ENCODE measurements at regions not wholly inside any gene's neighbourhood (a gene's known extent, or its start where the extent isn't known, plus 50 kb on each side); places are given as distances from the start of the nearest gene placed in this dataset.
"Not testable (repeated sequence)": the region's sequence is repeated elsewhere in the genome, so short reads cannot be mapped to it uniquely, and the experiment has no call there.

- Histone ChIP-seq H3K4me1 (ENCODE audit: insufficient read depth, low read length) (no peaks in the 10 kb centered on the region), H3K36me3 (ENCODE audit: insufficient read depth, low read length) (no peaks in the 10 kb centered on the region), H3K9ac (ENCODE audit: low read depth, low read length) (no peak overlapping the region), H3K9me3 (ENCODE audit: control insufficient read depth, insufficient read depth, low read length) (no peaks in the 10 kb centered on the region)
Observed at GRCh38 chrX:138788771-138789170, 77.3 kb upstream of the FGF13 start.

GRCh38 chrX:138778576-138778909 lies 67.0 kb upstream of the FGF13 start:
- H3K4me1 ChIP-seq (ENCODE audit: insufficient read depth, low read length); H3K9me3 ChIP-seq (ENCODE audit: control insufficient read depth, insufficient read depth, low read length); H3K36me3 ChIP-seq (ENCODE audit: insufficient read depth, low read length): not testable (repeated sequence)
- H3K9ac ChIP-seq (ENCODE audit: low read depth, low read length): peak overlapping the region; percentile 56

- peak overlapping the region; percentile 56 for H3K9ac ChIP-seq (ENCODE audit: low read depth, low read length)
- not testable (repeated sequence) for H3K36me3 ChIP-seq (ENCODE audit: insufficient read depth, low read length)
Observed at GRCh38 chrX:138777908-138778575, 66.5 kb upstream of the FGF13 start.

GRCh38 chrX:138777230-138777629 lies 65.7 kb upstream of the FGF13 start:
- no peak overlapping the region for H3K9ac ChIP-seq (ENCODE audit: low read depth, low read length)
- H3K36me3 ChIP-seq (ENCODE audit: insufficient read depth, low read length): no peaks in the 10 kb centered on the region
- no peaks in the 10 kb centered on the region for H3K4me1 ChIP-seq (ENCODE audit: insufficient read depth, low read length)
- no peaks in the 10 kb centered on the region for H3K9me3 ChIP-seq (ENCODE audit: control insufficient read depth, insufficient read depth, low read length)

More at GRCh38 chrX:138777908-138778575, 66.5 kb upstream of the FGF13 start:
- H3K9me3 ChIP-seq (ENCODE audit: control insufficient read depth, insufficient read depth, low read length); H3K4me1 ChIP-seq (ENCODE audit: insufficient read depth, low read length): not testable (repeated sequence)

DNA sequence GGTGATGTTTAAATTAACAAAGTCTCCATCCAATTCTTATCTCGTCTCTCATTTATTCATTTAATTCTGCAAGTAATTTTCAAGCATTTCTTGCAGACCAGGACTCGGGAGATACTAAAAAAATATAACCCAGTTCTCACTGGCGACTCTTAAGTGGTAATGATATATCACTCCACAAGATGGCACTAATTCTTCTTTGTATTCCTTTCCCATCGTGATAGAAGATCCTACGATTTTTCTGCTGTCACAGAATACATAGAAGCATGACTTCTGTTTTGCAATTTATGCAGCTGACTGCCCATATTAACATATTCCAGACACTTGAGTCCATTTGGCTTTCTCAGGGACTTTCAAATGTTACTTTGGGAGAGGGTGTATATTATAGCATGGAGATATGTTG lies 64.0 kb upstream of the FGF13 start:
- peaks cover 6% of the 10 kb centered on the region for H3K4me1 ChIP-seq (ENCODE audit: insufficient read depth, low read length)
- no peaks in the 10 kb centered on the region for H3K9me3 ChIP-seq (ENCODE audit: control insufficient read depth, insufficient read depth, low read length)

DNA sequence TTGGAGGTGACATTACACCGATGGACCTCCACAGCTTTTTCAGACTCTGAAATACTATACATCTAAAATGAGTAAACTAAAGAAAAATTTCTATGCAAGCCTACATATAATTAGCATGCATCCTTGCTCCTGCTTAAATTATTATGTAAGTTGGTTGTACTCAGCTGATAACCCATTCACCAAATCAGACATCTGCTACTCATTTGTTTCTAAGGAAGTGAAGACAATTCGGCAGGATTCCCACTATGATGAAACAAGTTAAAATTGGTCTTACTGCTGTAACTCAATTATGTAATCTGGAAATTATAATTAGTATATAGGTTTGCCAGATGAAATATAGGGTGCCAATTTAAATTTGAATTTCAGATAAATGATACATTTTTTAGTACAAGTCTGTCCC lies 59.5 kb upstream of the FGF13 start:
- H3K4me1 ChIP-seq (ENCODE audit: insufficient read depth, low read length): peaks cover 12% of the 10 kb centered on the region
- no peaks in the 10 kb centered on the region for H3K9me3 ChIP-seq (ENCODE audit: control insufficient read depth, insufficient read depth, low read length)
- no peak overlapping the region for H3K9ac ChIP-seq (ENCODE audit: low read depth, low read length)
- H3K36me3 ChIP-seq (ENCODE audit: insufficient read depth, low read length): no peaks in the 10 kb centered on the region

More for the DNA sequence above, 64.0 kb upstream of the FGF13 start:
- Histone ChIP-seq H3K9ac (ENCODE audit: low read depth, low read length) (no peak overlapping the region), H3K36me3 (ENCODE audit: insufficient read depth, low read length) (no peaks in the 10 kb centered on the region)

DNA sequence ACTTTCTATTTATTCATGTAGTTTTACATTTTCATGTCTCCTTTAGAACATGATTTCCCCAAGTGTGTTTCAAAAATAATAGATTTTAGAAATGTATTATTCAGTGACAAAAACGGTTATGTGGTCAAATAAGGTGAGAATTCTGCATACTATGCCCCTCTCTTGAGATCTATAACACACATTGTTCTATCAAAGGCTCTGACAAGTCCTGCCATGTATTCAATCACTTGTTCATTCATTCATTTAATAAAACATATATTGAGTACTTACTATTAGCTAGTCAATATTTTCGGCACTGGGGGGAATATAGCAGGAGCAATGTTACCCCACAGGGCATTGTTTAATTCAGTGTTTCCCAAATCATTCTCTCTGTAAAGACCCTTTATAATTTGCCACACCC lies 58.4 kb upstream of the FGF13 start:
- Histone ChIP-seq H3K9me3 (ENCODE audit: control insufficient read depth, insufficient read depth, low read length) (no peaks in the 10 kb centered on the region), H3K36me3 (ENCODE audit: insufficient read depth, low read length) (no peaks in the 10 kb centered on the region), H3K9ac (ENCODE audit: low read depth, low read length) (no peak overlapping the region)

DNA sequence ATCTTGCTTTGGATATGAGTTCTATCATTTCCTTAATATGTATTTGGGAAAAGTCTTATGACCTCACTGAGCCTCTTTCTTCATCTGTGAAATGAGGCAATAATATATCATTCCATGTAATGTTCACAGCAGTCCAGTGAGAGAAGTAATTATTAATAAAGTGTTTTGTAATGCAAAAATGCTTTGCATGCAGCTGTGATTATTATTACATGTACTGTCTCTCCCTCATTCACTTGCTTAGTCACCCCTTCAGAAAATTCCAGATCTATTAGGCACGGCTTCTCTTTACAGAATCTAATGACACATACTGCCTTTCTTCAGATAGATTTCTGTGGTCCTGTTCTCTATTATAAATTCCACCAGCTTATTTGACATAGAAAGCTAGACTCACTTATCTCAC lies 53.5 kb upstream of the FGF13 start:
- peaks cover 7% of the 10 kb centered on the region for H3K4me1 ChIP-seq (ENCODE audit: insufficient read depth, low read length)
- H3K36me3 ChIP-seq (ENCODE audit: insufficient read depth, low read length): no peaks in the 10 kb centered on the region
- H3K9ac ChIP-seq (ENCODE audit: low read depth, low read length): no peak overlapping the region
- no peaks in the 10 kb centered on the region for H3K9me3 ChIP-seq (ENCODE audit: control insufficient read depth, insufficient read depth, low read length)

More for the DNA sequence above, 58.4 kb upstream of the FGF13 start:
- H3K4me1 ChIP-seq (ENCODE audit: insufficient read depth, low read length): peaks cover 12% of the 10 kb centered on the region

DNA sequence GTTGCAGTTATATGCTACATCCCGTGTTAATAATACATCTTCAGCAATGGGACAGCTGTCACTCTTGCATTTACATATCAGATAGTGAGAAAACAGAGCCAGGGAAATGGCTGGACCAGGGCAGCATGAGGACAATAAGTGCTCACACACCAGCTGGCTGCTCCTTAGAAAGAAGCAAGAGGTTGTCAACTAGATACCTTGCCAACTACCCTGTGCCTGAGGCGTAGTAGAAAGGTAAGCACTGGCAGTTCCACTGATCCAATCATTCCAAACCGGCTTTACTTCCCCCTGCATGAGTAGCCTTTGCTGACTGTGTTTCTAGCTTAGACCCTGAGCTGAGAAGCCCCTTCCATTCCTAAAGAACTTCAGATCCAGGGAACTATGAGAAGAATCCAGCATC lies 52.2 kb upstream of the FGF13 start:
- no peaks in the 10 kb centered on the region for H3K36me3 ChIP-seq (ENCODE audit: insufficient read depth, low read length)
- no peaks in the 10 kb centered on the region for H3K9me3 ChIP-seq (ENCODE audit: control insufficient read depth, insufficient read depth, low read length)
- H3K9ac ChIP-seq (ENCODE audit: low read depth, low read length): no peak overlapping the region
- H3K4me1 ChIP-seq (ENCODE audit: insufficient read depth, low read length): peaks cover 15% of the 10 kb centered on the region

DNA sequence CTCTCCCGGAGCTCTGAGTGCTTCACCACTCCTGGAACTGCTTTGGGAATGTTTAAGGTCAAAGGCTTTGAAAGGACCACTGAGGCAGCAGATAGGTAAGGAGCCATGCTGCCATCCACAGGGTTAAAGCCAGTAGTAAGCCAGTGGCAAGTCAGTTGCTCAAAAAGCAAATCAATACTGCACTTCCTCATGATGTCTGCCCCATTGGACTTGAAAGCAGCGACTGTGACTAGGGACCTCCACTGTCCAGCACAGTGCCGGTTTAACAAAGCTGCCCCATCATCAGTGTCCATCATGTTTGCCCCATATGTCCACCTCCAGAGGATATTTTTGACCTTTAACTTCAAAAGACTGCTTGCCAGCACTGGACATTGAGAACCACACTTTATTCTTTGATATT lies 49.9 kb upstream of the FGF13 start:
- no peak overlapping the region for H3K9ac ChIP-seq (ENCODE audit: low read depth, low read length)
- no peaks in the 10 kb centered on the region for H3K9me3 ChIP-seq (ENCODE audit: control insufficient read depth, insufficient read depth, low read length)
- no peaks in the 10 kb centered on the region for H3K36me3 ChIP-seq (ENCODE audit: insufficient read depth, low read length)
- H3K4me1 ChIP-seq (ENCODE audit: insufficient read depth, low read length): peaks cover 21% of the 10 kb centered on the region

All from ES-I3 (cell line).